DND-41 (cell line): ENCODE measurements at regions not wholly inside any gene's neighbourhood (a gene's known extent, or its start where the extent isn't known, plus 50 kb on each side); places are given as distances from the start of the nearest gene placed in this dataset.

Source experiments
- ATAC-seq: fragments of 200-7000 bp; cut with Tn5 transposase; 3 replicates; pipeline ENCODE4 v1.9.1; 2021; ENCODE audit warnings: low read depth; ENCODE audit not compliant: insufficient read depth
- DNase-seq: peaks from one replicate; pipeline ENCODE4 v3.0.0-alpha.2; 2020
- H2AFZ ChIP-seq: 2 replicates; pipeline ENCODE4 v1.6.0; 2012; ENCODE audit warnings: low read depth, low read length
- H3K27ac ChIP-seq: 2 replicates; pipeline ENCODE4 v1.5.1; 2012; ENCODE audit warnings: low read length, inconsistent platforms
- H3K27me3 ChIP-seq: fragments of 200-600 bp; sonication (generic); 2 replicates; pipeline ENCODE4 v1.6.0; 2012; ENCODE audit warnings: low read length, mild to moderate bottlenecking, inconsistent platforms; ENCODE audit not compliant: insufficient read depth, poor library complexity
- H3K36me3 ChIP-seq: 2 replicates; pipeline ENCODE4 v1.5.1; 2012; ENCODE audit warnings: low read length, inconsistent platforms; ENCODE audit not compliant: insufficient read depth
- H3K4me1 ChIP-seq: 2 replicates; pipeline ENCODE4 v1.5.1; 2012; ENCODE audit warnings: mild to moderate bottlenecking, low read length; ENCODE audit not compliant: insufficient read depth
- H3K4me2 ChIP-seq: 2 replicates; pipeline ENCODE4 v1.6.0; 2012; ENCODE audit warnings: mild to moderate bottlenecking, moderate library complexity, low read length, inconsistent platforms; ENCODE audit not compliant: insufficient read depth
- H3K4me3 ChIP-seq, 2 experiments: fragments of 200-600 bp in 1 of 2; shearing (Covaris generic) in 1 of 2; 2 replicates each; pipeline ENCODE4 v1.5.1; 2012 to 2016; ENCODE audit warnings: inconsistent platforms in 2 of 2, low read length in 2 of 2, mild to moderate bottlenecking in 2 of 2, low read depth in 1 of 2, moderate library complexity in 1 of 2
- H3K79me2 ChIP-seq: 2 replicates; pipeline ENCODE4 v1.6.0; 2012; ENCODE audit warnings: low read length, inconsistent platforms; ENCODE audit not compliant: insufficient read depth
- H3K9ac ChIP-seq: 2 replicates; pipeline ENCODE4 v1.6.0; 2012; ENCODE audit warnings: low read depth, mild to moderate bottlenecking, inconsistent platforms, low read length, moderate library complexity
- H3K9me3 ChIP-seq: 2 replicates; pipeline ENCODE4 v1.5.1; 2012; ENCODE audit warnings: low read length, moderate library complexity, mild to moderate bottlenecking, inconsistent platforms; ENCODE audit not compliant: insufficient read depth, severe bottlenecking
- H4K20me1 ChIP-seq: 2 replicates; pipeline ENCODE4 v1.6.0; 2012; ENCODE audit warnings: low read length; ENCODE audit not compliant: insufficient read depth
- EZH2 ChIP-seq: IDR thresholded peaks from 3 replicates; pipeline ENCODE4 v1.6.1; 2012; ENCODE audit warnings: borderline replicate concordance, low read depth, mild to moderate bottlenecking, moderate library complexity, low read length, inconsistent platforms; ENCODE audit not compliant: severe bottlenecking
- TF ChIP-seq, protein P1 (sequence below): IDR thresholded peaks from 2 replicates; pipeline ENCODE4 v1.5.1; 2012; ENCODE audit warnings: borderline replicate concordance, low read length, moderate library complexity, mild to moderate bottlenecking; ENCODE audit not compliant: poor library complexity, severe bottlenecking; ENCODE audit errors: extremely low read depth

- Histone ChIP-seq H3K27ac (no peak overlapping the region), H3K9me3 (peaks cover 5% of the 10 kb centered on the region), H3K79me2 (no peaks in the 10 kb centered on the region), H3K4me1 (no peaks in the 10 kb centered on the region), H3K4me2 (no peak overlapping the region), H4K20me1 (no peaks in the 10 kb centered on the region), H3K27me3 (no peaks in the 10 kb centered on the region), H3K9ac (no peak overlapping the region), H3K4me3 (no peak overlapping the region), H2AFZ (no peak overlapping the region), H3K36me3 (no peaks in the 10 kb centered on the region)
- DNase-seq: no peak
- ATAC-seq: no peak
- TF ChIP-seq EZH2: no peak
- TF ChIP-seq, protein P1, sequence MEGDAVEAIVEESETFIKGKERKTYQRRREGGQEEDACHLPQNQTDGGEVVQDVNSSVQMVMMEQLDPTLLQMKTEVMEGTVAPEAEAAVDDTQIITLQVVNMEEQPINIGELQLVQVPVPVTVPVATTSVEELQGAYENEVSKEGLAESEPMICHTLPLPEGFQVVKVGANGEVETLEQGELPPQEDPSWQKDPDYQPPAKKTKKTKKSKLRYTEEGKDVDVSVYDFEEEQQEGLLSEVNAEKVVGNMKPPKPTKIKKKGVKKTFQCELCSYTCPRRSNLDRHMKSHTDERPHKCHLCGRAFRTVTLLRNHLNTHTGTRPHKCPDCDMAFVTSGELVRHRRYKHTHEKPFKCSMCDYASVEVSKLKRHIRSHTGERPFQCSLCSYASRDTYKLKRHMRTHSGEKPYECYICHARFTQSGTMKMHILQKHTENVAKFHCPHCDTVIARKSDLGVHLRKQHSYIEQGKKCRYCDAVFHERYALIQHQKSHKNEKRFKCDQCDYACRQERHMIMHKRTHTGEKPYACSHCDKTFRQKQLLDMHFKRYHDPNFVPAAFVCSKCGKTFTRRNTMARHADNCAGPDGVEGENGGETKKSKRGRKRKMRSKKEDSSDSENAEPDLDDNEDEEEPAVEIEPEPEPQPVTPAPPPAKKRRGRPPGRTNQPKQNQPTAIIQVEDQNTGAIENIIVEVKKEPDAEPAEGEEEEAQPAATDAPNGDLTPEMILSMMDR: no peak
These were observed 96.2 kb downstream of the HES1 start for GRCh38 chr3:194231929-194232832.

GRCh38 chr3:194233150-194233549 lies 97.2 kb downstream of the HES1 start:
- Histone ChIP-seq H3K27ac (no peak overlapping the region), H3K9me3 (peaks cover 5% of the 10 kb centered on the region), H3K27me3 (no peaks in the 10 kb centered on the region), H2AFZ (no peak overlapping the region), H3K4me3 (no peak overlapping the region), H3K4me2 (no peak overlapping the region), H3K79me2 (no peaks in the 10 kb centered on the region), H3K4me1 (no peaks in the 10 kb centered on the region), H4K20me1 (no peaks in the 10 kb centered on the region), H3K36me3 (no peaks in the 10 kb centered on the region), H3K9ac (no peak overlapping the region)
- TF ChIP-seq, protein P1: no peak
- TF ChIP-seq EZH2: no peak
- DNase-seq: no peak
- no peak for ATAC-seq

GRCh38 chr3:194235160-194235559 lies 99.2 kb downstream of the HES1 start:
- no peak overlapping the region for H3K4me2 ChIP-seq
- DNase-seq (no peak), ATAC-seq (no peak)
- no peaks in the 10 kb centered on the region for H3K36me3 ChIP-seq
- no peaks in the 10 kb centered on the region for H3K4me1 ChIP-seq
- TF ChIP-seq, protein P1: no peak
- no peak for TF ChIP-seq EZH2
- H3K27ac ChIP-seq: no peak overlapping the region
- no peaks in the 10 kb centered on the region for H4K20me1 ChIP-seq
- no peak overlapping the region for H3K9ac ChIP-seq
- no peaks in the 10 kb centered on the region for H3K79me2 ChIP-seq
- H2AFZ ChIP-seq: no peak overlapping the region
- no peak overlapping the region for H3K4me3 ChIP-seq
- H3K27me3 ChIP-seq: no peaks in the 10 kb centered on the region
- peaks cover 5% of the 10 kb centered on the region for H3K9me3 ChIP-seq
